ENCODE measurements at regions not wholly inside any gene's neighbourhood (a gene's known extent, or its start where the extent isn't known, plus 50 kb on each side); places are given as distances from the start of the nearest gene placed in this dataset.

DNA sequence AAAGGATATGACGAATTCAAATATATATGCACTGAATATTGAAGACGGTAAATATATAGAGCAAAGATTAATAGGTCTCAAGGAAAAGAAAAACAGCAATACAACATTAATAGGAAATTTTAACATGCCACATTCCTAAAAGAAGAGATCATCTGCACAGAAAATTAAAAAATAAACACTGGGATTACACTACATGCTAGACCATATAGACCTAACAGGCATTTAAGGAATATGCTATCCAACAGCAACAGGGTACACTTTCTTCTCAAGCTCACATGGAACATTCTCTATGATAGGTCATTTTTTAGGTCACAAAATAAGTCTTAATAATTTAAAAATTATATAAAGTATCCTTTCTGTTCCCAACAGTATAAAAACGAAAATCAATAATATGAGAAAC lies 1038.3 kb downstream of the KCNT2 start:
- no peak for TF ChIP-seq CTCF (IDR thresholded peaks at IDR 0.05; ENCODE audit: low read depth, low read length, poor library complexity, severe bottlenecking)
- TF ChIP-seq EZH2phosphoT487 (IDR thresholded peaks at IDR 0.05; ENCODE audit: borderline replicate concordance, low read length), result no peak
